DMS53 treated with DMSO at 0.1 percent for 48 hours (cell line): ENCODE measurements at regions not wholly inside any gene's neighbourhood (a gene's known extent, or its start where the extent isn't known, plus 50 kb on each side); places are given as distances from the start of the nearest gene placed in this dataset.

Experiments
- DNase-seq: peaks from one replicate; lab custom pipeline; 2025; ENCODE audit not compliant: unreplicated experiment; lab: John Stamatoyannopoulos, UW

DNA sequence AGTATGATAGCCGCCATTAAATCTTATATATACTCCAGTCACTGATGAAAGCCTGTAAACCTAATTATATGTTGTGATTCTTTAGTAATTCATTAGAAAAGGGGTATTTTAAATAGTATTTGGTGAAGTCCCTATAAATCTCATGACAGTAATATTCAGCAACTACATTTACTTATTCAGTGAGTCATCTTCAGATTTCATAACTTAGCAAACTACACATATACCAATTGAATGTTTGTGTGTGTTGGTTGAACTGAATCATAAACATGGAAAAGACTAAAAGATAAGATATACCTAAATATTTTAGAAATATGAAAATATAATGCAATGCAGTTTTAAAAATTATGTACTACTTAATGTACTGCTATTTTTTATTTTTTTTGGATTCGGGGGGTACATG, 1050.4 kb downstream of the MAT2B start:
- no peak for DNase-seq

DNA sequence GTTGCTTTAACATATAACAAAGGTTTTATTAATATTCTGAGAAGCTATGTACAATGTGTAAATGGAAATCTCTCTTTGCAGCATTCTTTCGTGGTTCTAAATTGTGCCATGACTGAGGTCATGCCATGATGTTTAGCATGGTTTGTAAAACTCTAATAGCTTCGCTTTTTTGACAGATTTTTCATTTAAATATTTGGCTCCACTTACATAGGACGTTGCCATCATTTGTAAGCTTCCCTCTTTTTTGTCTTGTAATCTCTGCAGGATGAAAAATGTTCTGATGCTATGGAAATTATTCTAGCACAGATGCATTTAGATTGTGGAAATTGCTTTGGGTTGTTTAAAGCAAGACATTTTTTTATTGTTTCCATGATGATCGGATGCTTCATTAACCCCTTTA, 1054.8 kb downstream of the MAT2B start:
- no peak for DNase-seq

DNA sequence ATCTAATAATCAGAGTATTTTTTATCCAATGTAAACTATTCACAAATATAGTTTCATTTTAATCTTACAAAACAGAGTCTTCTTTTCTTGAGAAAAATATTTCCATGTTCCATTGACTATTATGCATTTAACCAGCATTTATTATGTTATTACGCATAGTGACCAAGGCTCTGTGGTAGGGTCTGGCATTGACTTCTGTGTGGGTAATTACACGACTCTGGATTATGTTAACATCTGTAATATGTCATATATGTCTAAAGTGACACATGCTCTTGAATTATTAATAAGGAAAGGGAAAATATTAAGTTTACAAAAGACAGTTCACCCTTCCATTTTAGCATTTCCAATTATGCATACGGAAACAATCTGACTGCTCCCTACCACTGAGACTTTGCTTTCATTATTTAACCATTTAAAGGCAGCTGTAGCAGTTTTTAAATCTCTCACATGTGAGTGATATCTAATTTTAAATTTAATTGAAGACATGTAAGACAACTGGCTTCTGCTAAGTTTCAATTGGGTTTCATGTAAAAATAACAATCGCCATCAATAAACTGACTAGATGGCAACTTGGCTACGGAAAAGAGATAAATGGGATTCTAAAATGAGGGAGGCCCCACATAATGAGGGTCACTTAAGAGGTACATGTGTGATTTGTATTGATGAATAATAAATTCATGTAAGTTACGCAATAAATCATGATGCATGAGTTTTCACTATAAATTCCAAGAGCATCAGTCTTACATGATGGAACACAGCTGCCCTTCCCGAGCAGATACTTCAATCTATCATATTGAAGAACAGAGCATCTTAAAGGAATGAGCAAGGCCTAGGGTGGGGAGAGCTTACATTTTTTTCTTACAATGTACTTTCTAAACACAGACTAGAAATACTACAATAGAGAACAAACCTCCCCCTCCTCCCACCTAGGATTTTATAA, 1056.8 kb downstream of the MAT2B start:
- no peak for DNase-seq

DNA sequence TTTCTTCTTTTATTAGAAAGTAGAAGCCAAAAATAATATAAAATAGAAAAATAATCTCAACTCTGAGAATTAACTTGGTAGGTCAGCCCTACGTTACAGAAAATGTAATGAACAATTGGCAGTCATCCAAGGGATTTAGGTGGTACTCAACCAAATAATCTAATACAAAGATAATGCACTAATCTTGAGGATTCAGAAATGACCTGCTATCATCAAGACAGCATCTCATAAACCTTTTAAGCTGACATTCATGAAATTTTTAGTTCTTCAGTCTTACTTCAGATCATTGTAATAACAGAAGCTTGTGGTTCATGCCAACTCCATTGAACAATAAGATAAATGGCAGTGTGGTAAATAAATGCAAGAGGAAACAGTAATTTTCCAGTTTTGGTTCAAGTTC, 1058.0 kb downstream of the MAT2B start:
- DNase-seq, result no peak

DNA sequence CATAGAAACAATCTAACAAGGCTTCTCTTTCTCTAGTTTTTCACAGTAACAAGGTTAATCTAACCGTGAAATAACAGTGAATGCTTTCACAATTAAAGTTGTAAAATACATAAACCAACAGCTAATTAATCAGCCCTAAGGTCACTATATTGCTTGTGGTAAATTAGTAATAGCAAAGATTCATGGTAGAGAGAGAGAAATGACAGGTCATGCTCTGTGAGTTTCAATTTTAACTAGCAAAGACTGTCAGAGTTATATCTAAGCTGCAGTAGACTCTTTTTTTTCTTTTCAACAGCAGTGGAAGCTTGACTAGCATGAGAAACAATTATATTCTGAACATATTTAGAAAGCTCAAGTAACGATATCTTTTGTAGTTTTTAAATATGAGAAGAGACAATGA, 1068.0 kb downstream of the MAT2B start:
- DNase-seq, result no peak

DNA sequence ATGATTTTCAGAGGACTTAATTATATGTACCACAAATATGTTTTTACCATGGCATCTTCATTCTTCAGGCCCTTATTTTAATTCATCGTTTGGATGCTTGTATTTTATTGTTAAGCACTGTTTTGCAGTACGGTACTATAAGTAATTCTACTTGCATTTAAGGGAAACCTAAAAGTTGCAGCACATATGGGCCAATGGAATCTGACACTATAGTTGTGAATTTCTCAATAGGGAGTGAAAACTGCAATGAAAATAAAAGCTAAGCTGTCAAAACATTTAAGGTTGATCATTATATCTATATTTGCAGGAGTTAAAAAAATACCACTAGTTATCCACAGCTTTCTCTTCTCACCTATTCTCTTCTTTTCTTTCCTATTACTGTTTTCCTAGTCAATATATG, 1071.8 kb downstream of the MAT2B start:
- DNase-seq, result no peak

DNA sequence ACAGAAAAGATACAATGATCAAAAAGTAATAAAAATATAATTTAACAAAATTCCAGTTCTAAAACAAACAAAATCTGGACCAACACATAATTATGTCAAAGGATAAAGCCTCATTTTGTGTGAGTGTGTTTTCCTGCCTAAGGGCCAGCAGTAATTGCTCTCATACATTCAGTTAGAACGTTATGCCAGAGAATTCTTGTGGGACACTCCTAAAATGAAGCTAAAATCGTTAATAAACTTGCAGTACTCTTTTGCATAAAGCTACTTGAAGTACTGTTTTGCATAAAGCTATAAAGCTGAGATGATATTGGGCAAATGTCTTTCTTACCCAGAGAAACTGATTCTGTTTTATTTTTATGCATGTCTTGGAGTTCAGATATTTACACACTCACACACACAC, 1072.3 kb downstream of the MAT2B start:
- DNase-seq, result no peak

DNA sequence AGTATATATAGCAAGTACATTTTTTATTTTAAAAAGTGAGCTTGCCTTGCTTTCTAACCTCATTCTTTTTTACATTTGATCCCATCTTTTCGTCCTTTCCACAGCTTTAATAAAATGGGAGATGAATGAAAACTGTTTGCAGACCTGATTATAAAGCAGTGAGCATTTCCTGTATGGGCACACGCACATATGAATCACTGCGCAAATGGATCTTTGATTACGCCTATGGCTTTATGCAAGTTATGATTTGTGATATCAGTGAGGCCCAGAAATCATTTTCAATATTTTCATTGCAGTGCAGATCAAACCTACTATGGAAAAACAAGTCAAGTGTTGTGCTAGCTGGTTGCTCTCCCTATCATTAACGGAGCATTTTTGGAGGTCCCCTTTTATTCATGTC, 1073.0 kb downstream of the MAT2B start:
- no peak for DNase-seq

DNA sequence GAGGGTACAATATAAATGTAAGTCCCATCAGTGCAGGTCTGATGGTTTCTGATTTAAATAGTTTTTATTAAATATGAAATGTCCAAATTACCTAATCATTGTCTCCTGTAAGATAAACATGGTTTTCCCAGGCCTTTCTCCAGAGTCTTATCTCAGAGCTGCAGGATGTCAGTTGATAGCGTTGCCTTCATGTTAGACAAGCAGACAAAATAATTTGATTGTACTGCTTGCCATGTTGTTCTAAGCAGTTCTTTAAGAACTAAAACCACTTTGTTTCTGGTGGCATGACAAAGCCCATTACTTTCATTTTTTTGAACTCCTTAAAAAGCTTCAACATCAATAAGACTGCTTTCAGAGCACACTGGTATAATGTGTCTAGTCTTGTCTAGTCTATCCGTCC, 1073.5 kb downstream of the MAT2B start:
- no peak for DNase-seq

DNA sequence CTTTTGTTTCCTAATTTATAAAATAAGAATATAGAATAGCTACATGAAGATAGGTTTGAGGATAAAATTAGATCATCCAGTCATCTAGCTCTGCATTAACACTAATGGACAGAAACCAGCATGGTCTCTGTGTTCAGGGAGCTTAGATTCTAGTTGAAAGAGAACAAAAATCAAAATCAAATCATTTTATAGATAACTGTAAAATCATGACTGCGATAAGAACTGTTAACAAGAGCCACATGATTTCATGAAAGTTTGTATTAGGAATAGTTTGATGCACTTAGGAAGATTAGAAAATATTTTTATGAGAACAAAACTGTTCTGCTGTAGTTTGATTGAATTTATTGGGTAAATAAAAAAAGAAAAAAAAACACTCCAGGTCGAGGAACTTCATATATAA, 1074.7 kb downstream of the MAT2B start:
- no peak for DNase-seq

DNA sequence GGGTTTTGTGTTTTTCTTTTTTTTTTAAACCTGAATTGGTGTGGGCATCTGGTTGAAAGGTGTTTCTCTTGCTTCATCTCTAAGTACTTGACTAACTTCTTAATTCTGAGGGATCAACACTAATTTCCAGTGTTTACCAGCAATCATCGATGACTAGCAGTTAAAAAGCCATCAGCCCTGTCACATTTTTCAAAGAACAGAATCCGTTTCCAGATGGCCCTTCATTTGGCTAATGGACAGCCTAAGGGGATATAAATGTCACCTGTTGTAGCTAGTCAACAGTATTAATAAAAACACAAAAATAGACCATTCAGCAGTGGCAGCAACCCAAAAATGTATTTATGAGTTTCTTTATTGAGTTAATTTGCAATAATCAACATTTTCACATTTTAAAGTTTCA, 1076.5 kb downstream of the MAT2B start:
- DNase-seq, result no peak

DNA sequence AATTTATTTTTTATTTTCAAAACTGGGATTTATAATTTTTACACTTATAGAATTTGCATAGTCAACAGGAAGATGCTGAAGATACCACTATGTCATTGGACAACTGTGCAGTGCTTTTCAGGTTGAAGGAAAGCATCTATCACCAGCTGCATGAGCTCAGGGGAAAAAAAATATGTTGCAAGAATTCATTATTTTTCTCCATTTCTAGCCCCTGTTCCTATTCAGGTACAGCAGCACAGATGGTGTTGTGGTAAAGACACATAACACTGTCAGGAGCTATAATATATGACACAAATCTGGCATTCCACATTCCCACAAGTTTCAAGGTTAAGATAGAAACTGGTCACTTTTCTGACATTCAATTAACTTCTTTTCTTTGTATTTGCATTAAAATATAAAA, 1088.6 kb downstream of the MAT2B start:
- DNase-seq, result no peak

DNA sequence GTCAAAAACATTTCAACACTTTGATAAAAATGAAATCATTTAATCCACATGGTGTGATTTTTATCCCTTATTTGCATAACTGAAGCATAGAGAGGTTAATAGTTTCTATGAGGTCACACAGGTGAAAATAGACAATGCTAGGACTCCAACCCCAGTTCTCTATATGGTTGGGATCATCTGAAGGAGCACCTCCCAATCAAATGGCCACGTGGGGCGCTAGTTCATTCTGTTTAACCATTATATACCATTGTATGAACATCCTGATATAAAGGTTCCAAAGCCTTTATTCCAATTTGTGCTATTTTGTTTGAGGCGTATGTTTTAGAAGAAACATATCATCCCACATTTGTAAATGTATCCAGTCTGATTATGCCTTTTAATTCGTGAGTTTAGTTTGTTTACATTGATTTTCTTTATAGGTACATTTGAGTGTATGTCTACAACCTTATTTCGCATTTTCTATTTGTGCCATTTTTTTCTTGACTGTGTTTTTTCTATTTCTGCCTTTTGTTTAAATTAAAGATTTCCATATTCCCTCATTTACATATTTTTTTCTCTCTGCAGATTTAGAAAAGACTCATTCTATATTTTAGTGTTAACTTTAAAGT, 1092.0 kb downstream of the MAT2B start:
- DNase-seq, result no peak

DNA sequence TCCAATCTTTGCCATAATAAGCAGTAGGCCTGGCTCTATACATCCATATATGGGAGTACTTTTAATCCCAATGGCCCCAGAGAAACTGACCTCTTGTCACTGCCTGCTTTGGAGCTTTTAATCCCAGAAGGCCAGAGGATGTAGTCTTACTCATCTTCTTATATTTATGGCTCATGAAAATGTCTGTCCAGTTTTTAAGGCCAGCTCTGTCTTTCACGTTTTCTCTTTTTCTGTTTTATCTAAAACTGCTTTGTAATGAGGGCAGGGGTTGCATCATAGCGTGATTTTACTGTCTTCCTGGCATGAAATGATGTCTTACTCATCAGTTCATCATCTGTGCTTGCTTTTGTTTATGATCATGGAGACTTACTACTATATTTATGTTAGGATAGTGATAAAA, 1094.9 kb downstream of the MAT2B start:
- no peak for DNase-seq

DNA sequence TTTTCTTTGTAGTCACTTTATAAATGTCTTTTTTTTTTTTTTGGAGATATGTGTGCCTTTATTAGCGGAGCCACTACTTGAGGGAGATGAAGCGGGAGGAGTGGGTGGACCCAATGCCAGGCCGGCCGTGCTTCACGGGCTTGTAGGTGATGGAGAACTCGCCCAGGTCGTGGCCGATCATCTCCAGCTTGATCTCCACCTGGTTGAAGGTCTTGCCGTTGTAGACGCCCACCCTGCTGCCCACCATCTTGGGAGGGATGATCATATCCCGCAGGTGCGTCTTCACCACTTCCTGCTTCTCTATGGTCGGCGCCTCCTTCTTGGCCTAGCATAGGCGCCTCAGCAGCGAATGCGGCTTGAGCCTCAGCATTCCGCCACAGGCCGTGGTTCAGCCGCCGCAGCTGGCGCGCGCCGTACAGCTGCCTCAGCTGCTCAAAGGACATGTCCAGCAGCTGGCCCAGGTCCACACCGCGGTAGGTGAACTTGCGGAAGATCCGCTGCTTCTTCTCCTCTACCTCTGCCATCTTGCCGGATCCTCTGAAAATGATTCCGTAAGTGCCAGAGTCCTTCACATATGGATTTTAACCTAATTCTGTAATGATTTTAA, 1095.6 kb downstream of the MAT2B start:
- DNase-seq, result no peak

DNA sequence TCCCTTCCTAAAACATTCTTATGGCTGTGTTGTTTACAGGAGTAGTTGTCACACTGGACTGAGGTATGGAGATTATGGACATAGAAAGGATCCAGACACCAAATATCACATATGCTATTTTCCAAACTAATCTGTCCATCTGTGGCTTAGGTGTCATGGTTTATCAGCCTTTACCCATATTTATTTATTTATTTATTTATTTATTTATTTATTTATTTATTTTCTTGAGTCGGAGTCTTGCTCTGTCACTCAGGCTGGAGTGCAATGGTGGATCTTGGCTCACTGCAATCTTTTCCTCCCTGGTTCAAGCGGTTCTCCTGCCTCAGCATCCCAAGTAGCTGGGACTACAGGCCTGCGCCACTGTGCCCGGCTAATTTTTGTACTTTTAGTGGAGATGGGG, 1103.1 kb downstream of the MAT2B start:
- DNase-seq, result no peak

DNA sequence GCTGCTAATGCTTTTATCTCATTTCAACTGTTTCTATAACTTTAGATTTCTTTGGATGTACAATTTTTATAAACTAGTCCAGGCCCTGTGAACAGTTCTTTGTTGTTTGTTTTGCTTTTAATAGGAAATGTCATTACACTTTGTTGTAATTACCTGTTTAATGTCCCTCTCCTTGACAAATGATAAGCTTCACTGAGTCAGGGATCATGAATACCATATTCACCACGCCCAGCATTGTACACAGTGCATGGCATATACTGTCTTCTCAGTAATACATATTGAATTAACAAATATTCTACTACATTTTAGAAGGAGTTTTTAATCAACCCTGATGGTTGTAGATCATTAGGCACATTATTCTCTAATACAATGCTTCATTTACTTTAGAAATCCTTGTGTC, 1105.0 kb downstream of the MAT2B start:
- DNase-seq, result no peak

DNA sequence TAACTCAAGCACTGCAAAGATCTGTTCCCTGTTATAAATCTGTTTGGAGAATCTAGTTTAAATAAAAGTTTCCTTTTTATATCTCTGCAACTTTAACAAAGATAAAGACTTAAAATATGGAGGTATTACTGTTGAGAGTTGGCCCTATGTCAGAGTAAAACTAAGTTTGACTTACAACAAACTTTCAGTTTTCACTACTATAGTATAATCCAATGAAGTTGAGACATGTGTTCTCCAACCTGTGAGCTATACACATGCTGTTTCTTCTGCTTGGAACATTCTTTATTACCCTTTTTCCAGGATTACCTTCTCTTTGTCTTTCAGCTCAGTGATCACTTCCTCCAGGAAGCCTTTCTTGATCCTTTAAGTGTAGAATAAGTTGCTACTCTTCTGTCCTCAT, 1109.3 kb downstream of the MAT2B start:
- no peak for DNase-seq

DNA sequence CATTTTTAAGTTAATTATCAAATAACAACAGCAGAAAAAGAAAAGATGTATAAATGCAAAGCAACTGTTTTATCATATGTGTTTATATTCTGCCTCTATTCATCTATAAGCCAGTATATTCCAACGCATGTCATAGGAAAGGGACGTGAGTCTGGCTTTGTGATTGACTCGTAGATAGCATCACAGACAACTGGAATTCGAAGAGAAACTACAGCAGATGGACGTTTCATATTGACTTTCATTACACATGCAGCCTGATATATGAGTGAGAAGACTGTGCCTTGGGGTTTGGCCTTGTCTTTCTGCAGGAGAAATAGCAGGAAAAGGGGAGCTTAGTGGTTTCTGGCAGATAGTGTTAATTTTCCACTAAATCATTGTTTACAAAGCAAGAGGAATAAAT, 1111.9 kb downstream of the MAT2B start:
- DNase-seq, result no peak

DNA sequence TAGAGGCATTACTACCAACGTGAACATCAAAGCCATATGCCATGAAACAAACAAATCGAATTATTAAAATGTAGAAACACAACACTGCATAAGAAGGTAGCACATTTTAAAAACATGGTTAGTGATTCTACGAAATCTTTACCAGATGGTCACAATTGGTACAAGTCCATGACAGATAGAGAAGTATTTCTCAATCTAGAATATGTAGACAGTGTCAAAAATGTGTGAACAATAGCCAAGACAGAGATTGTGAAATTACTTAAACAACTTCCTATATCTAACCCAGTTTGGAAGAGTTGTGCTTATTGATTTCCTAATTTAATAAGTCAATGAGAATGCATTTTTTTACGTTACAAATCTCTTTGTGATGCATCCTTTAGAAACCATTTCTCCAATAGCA, 1121.6 kb downstream of the MAT2B start:
- DNase-seq, result no peak

DNA sequence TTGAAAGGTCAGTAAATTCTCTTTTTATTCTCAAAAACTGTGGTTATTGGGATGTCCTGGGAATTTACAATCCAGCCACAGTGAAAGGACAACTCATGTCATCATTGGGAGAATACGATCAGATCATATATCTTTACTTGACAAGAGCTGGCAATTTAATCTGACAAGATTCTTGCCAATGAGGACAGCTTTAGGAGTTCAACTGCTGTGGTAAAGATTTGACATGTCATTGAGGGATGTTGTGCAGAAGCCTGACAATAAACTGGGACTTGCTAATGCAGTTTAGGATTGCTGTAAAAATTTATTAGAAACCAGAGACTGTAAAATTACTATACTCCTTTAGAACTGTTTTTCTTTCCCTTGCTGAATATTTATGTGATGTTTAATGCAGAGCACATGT, 1131.0 kb downstream of the MAT2B start:
- DNase-seq, result no peak

DNA sequence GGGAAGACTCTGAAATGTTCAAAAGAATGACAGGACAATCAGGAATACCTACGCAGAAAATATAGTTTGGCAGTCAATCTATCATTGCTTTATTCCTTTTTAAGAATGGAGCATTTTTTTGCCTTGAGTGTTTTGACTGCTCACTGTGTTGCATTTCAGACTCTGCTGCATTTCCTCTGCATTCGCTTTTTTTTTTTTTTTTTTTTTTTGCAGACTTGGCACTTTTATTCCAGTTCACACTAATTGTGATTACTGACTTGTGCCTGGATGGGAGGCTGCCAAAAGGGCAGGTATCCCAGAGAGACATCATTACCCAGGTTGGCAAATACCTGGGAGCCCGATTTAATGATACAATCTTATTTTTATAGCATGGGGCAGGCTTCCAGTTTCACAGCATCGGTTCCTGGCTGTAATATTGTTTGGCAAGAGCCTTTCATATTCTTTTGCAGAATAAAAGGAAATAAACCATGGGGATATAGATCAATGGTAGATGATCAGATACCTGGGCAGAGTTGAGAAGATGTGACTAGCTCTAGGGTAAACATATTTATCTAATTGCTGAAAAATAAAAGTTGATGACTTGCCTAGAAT, 1132.6 kb downstream of the MAT2B start:
- no peak for DNase-seq
